ENCODE measurements at regions not wholly inside any gene's neighbourhood (a gene's known extent, or its start where the extent isn't known, plus 50 kb on each side); places are given as distances from the start of the nearest gene placed in this dataset.

DNA sequence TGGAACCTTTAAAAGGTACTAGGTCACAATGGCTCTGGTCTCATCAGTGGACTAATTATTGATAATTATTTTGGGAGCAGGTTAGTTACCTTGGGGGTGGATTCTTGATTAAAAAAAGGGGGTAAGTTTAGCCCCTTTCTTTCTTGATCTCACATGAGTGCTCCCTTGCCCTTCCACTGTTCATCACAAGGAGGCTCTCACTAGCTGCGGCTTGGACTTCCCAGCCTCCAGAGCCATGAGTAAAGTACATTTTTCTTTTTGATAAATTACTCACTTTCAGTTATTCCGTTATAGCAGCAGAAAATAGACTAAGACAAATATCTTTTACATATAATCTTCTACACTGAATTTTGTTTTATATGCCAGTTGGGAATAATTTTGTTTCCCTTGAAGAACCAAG is 254.8 kb upstream of the DEPDC1 start:
- TF ChIP-seq CTCF (IDR thresholded peaks at IDR 0.05; ENCODE audit: poor library complexity, severe bottlenecking) (no peak), MXI1 (conservative IDR thresholded peaks at IDR 0.05; ENCODE audit: poor library complexity, severe bottlenecking) (no peak), POLR2AphosphoS5 (IDR thresholded peaks at IDR 0.05) (no peak), EZH2 (IDR thresholded peaks at IDR 0.05; ENCODE audit: borderline replicate concordance, insufficient read depth, low read length, poor library complexity, severe bottlenecking) (no peak)
